ENCODE measurements at regions not wholly inside any gene's neighbourhood (a gene's known extent, or its start where the extent isn't known, plus 50 kb on each side); places are given as distances from the start of the nearest gene placed in this dataset.

GRCh38 chrX:122906726-122907125 lies 277.4 kb upstream of the GRIA3 start:
- DNase-seq (ENCODE audit: low spot score), result no peak

GRCh38 chrX:122907375-122907774 lies 276.7 kb upstream of the GRIA3 start:
- Histone ChIP-seq H3K18ac (ENCODE audit: low read length) (no peak overlapping the region), H3K9me3 (replicated peaks in 1 of 2; ENCODE audit: control insufficient read depth in 2 of 2, insufficient read depth in 1 of 2, low read depth in 1 of 2, low read length in 2 of 2) (no peaks in the 10 kb centered on the region), H4K8ac (ENCODE audit: low read depth, low read length) (no peak overlapping the region), H3K14ac (ENCODE audit: low read length) (no peak overlapping the region), H2BK15ac (ENCODE audit: low read length) (no peak overlapping the region), H3K79me1 (ENCODE audit: low read depth, low read length) (no peaks in the 10 kb centered on the region), H3K27me3 (ENCODE audit: control insufficient read depth in 3 of 3, insufficient read depth in 3 of 3, low read depth in 1 of 3, low read length in 3 of 3) (no peaks in the 10 kb centered on the region), H4K91ac (ENCODE audit: low read depth, low read length, poor library complexity) (no peak overlapping the region), H3K23ac (ENCODE audit: low read depth, low read length, poor library complexity) (no peak overlapping the region), H3K27ac (replicated peaks; ENCODE audit: low read length) (no peak overlapping the region), H2BK5ac (ENCODE audit: low read length) (no peak overlapping the region), H2BK120ac (ENCODE audit: low read depth, low read length) (no peak overlapping the region), H3K4ac (ENCODE audit: low read length) (no peak overlapping the region), H3K4me2 (ENCODE audit: insufficient read depth, low read length, poor library complexity, severe bottlenecking) (no peak overlapping the region), H3K4me1 (ENCODE audit: control insufficient read depth in 2 of 2, insufficient read depth in 1 of 2, low read depth in 1 of 2, low read length in 2 of 2) (no peaks in the 10 kb centered on the region), H2AK5ac (ENCODE audit: low read depth, low read length) (no peak overlapping the region), H2AFZ (ENCODE audit: low read length) (no peak overlapping the region), H3K4me3 (ENCODE audit: low read length in 2 of 2) (no peak overlapping the region), H3K36me3 (replicated peaks in 1 of 2; ENCODE audit: control insufficient read depth in 2 of 2, insufficient read depth in 2 of 2, low read length in 2 of 2) (no peaks in the 10 kb centered on the region), H3K9ac (ENCODE audit: low read depth, low read length, poor library complexity) (no peak overlapping the region), H2BK12ac (ENCODE audit: low read length) (no peak overlapping the region)
- WGBS, 2 donors (ENCODE audit: extremely low coverage in 2 of 2, insufficient read length in 2 of 2, insufficient replicate concordance in 1 of 2), result no CpG with 5 or more reads among the region's 1 CpG
- no peak for DNase-seq (ENCODE audit: low spot score)

More at GRCh38 chrX:122906726-122907125, 277.4 kb upstream of the GRIA3 start:
- WGBS, 2 donors (ENCODE audit: extremely low coverage in 2 of 2, insufficient read length in 2 of 2, insufficient replicate concordance in 1 of 2), result no CpG with 5 or more reads among the region's 7 CpGs
- no peak overlapping the region for H2BK12ac ChIP-seq (ENCODE audit: low read length)
- H3K27me3 ChIP-seq (ENCODE audit: control insufficient read depth in 3 of 3, insufficient read depth in 3 of 3, low read depth in 1 of 3, low read length in 3 of 3), result no peaks in the 10 kb centered on the region
- no peak overlapping the region for H3K27ac ChIP-seq (replicated peaks; ENCODE audit: low read length)
- H3K79me1 ChIP-seq (ENCODE audit: low read depth, low read length), result no peaks in the 10 kb centered on the region
- no peak overlapping the region for H2BK5ac ChIP-seq (ENCODE audit: low read length)
- H3K4me1 ChIP-seq (ENCODE audit: control insufficient read depth in 2 of 2, insufficient read depth in 1 of 2, low read depth in 1 of 2, low read length in 2 of 2), result no peaks in the 10 kb centered on the region
- H3K4me2 ChIP-seq (ENCODE audit: insufficient read depth, low read length, poor library complexity, severe bottlenecking), result no peak overlapping the region
- no peak overlapping the region for H3K4ac ChIP-seq (ENCODE audit: low read length)
- H4K91ac ChIP-seq (ENCODE audit: low read depth, low read length, poor library complexity), result no peak overlapping the region
- no peak overlapping the region for H2BK15ac ChIP-seq (ENCODE audit: low read length)
- H3K36me3 ChIP-seq (replicated peaks in 1 of 2; ENCODE audit: control insufficient read depth in 2 of 2, insufficient read depth in 2 of 2, low read length in 2 of 2), result no peaks in the 10 kb centered on the region
- H3K4me3 ChIP-seq (ENCODE audit: low read length in 2 of 2), result no peak overlapping the region
- no peaks in the 10 kb centered on the region for H3K9me3 ChIP-seq (replicated peaks in 1 of 2; ENCODE audit: control insufficient read depth in 2 of 2, insufficient read depth in 1 of 2, low read depth in 1 of 2, low read length in 2 of 2)
- no peak overlapping the region for H3K9ac ChIP-seq (ENCODE audit: low read depth, low read length, poor library complexity)
- no peak overlapping the region for H3K14ac ChIP-seq (ENCODE audit: low read length)
- H2AFZ ChIP-seq (ENCODE audit: low read length), result no peak overlapping the region
- no peak overlapping the region for H2AK5ac ChIP-seq (ENCODE audit: low read depth, low read length)
- no peak overlapping the region for H3K23ac ChIP-seq (ENCODE audit: low read depth, low read length, poor library complexity)
- H3K18ac ChIP-seq (ENCODE audit: low read length), result no peak overlapping the region
- H4K8ac ChIP-seq (ENCODE audit: low read depth, low read length), result no peak overlapping the region
- no peak overlapping the region for H2BK120ac ChIP-seq (ENCODE audit: low read depth, low read length)

GRCh38 chrX:122910697-122911096 lies 273.4 kb upstream of the GRIA3 start:
- Histone ChIP-seq H2BK120ac (ENCODE audit: low read depth, low read length) (no peak overlapping the region), H3K4me1 (ENCODE audit: control insufficient read depth in 2 of 2, insufficient read depth in 1 of 2, low read depth in 1 of 2, low read length in 2 of 2) (no peaks in the 10 kb centered on the region), H3K4ac (ENCODE audit: low read length) (no peak overlapping the region), H3K36me3 (replicated peaks in 1 of 2; ENCODE audit: control insufficient read depth in 2 of 2, insufficient read depth in 2 of 2, low read length in 2 of 2) (no peaks in the 10 kb centered on the region), H3K9me3 (replicated peaks in 1 of 2; ENCODE audit: control insufficient read depth in 2 of 2, insufficient read depth in 1 of 2, low read depth in 1 of 2, low read length in 2 of 2) (no peaks in the 10 kb centered on the region), H2BK12ac (ENCODE audit: low read length) (no peak overlapping the region), H2BK5ac (ENCODE audit: low read length) (no peak overlapping the region), H2AK5ac (ENCODE audit: low read depth, low read length) (no peak overlapping the region), H3K79me1 (ENCODE audit: low read depth, low read length) (peaks cover 2% of the 10 kb centered on the region), H3K9ac (ENCODE audit: low read depth, low read length, poor library complexity) (no peak overlapping the region), H3K4me3 (ENCODE audit: low read length in 2 of 2) (no peak overlapping the region), H3K27me3 (ENCODE audit: control insufficient read depth in 3 of 3, insufficient read depth in 3 of 3, low read depth in 1 of 3, low read length in 3 of 3) (no peaks in the 10 kb centered on the region), H3K27ac (replicated peaks; ENCODE audit: low read length) (no peak overlapping the region), H3K14ac (ENCODE audit: low read length) (no peak overlapping the region), H3K18ac (ENCODE audit: low read length) (no peak overlapping the region), H3K4me2 (ENCODE audit: insufficient read depth, low read length, poor library complexity, severe bottlenecking) (no peak overlapping the region), H4K91ac (ENCODE audit: low read depth, low read length, poor library complexity) (no peak overlapping the region), H4K8ac (ENCODE audit: low read depth, low read length) (no peak overlapping the region), H2BK15ac (ENCODE audit: low read length) (no peak overlapping the region), H3K23ac (ENCODE audit: low read depth, low read length, poor library complexity) (no peak overlapping the region), H2AFZ (ENCODE audit: low read length) (no peak overlapping the region)
- DNase-seq (ENCODE audit: low spot score), result no peak
- WGBS, 2 donors (ENCODE audit: extremely low coverage in 2 of 2, insufficient read length in 2 of 2, insufficient replicate concordance in 1 of 2), result no CpG with 5 or more reads among the region's 2 CpGs

GRCh38 chrX:122913134-122913533 lies 270.9 kb upstream of the GRIA3 start:
- H2BK15ac ChIP-seq (ENCODE audit: low read length), result no peak overlapping the region
- no peak overlapping the region for H4K91ac ChIP-seq (ENCODE audit: low read depth, low read length, poor library complexity)
- no peak overlapping the region for H3K23ac ChIP-seq (ENCODE audit: low read depth, low read length, poor library complexity)
- no peak for DNase-seq (ENCODE audit: low spot score)
- no peaks in the 10 kb centered on the region for H3K9me3 ChIP-seq (replicated peaks in 1 of 2; ENCODE audit: control insufficient read depth in 2 of 2, insufficient read depth in 1 of 2, low read depth in 1 of 2, low read length in 2 of 2)
- no peaks in the 10 kb centered on the region for H3K27me3 ChIP-seq (ENCODE audit: control insufficient read depth in 3 of 3, insufficient read depth in 3 of 3, low read depth in 1 of 3, low read length in 3 of 3)
- no peak overlapping the region for H3K4me2 ChIP-seq (ENCODE audit: insufficient read depth, low read length, poor library complexity, severe bottlenecking)
- H2BK120ac ChIP-seq (ENCODE audit: low read depth, low read length), result no peak overlapping the region
- no peak overlapping the region for H3K9ac ChIP-seq (ENCODE audit: low read depth, low read length, poor library complexity)
- no peak overlapping the region for H3K14ac ChIP-seq (ENCODE audit: low read length)
- no peak overlapping the region for H3K18ac ChIP-seq (ENCODE audit: low read length)
- H3K36me3 ChIP-seq (replicated peaks in 1 of 2; ENCODE audit: control insufficient read depth in 2 of 2, insufficient read depth in 2 of 2, low read length in 2 of 2), result no peaks in the 10 kb centered on the region
- peaks cover 2% of the 10 kb centered on the region for H3K79me1 ChIP-seq (ENCODE audit: low read depth, low read length)
- no peak overlapping the region for H2AK5ac ChIP-seq (ENCODE audit: low read depth, low read length)
- no peak overlapping the region for H2AFZ ChIP-seq (ENCODE audit: low read length)
- H3K27ac ChIP-seq (replicated peaks; ENCODE audit: low read length), result no peak overlapping the region
- no peaks in the 10 kb centered on the region for H3K4me1 ChIP-seq (ENCODE audit: control insufficient read depth in 2 of 2, insufficient read depth in 1 of 2, low read depth in 1 of 2, low read length in 2 of 2)
- no CpG with 5 or more reads among the region's 1 CpG for WGBS, 2 donors (ENCODE audit: extremely low coverage in 2 of 2, insufficient read length in 2 of 2, insufficient replicate concordance in 1 of 2)
- no peak overlapping the region for H3K4me3 ChIP-seq (ENCODE audit: low read length in 2 of 2)
- no peak overlapping the region for H3K4ac ChIP-seq (ENCODE audit: low read length)
- no peak overlapping the region for H2BK12ac ChIP-seq (ENCODE audit: low read length)
- H2BK5ac ChIP-seq (ENCODE audit: low read length), result no peak overlapping the region
- H4K8ac ChIP-seq (ENCODE audit: low read depth, low read length), result no peak overlapping the region
